DMS114 treated with DMSO at 0.1 percent for 48 hours (cell line): ENCODE measurements at regions not wholly inside any gene's neighbourhood (a gene's known extent, or its start where the extent isn't known, plus 50 kb on each side); places are given as distances from the start of the nearest gene placed in this dataset.
"Not testable (repeated sequence)": the region's sequence is repeated elsewhere in the genome, so short reads cannot be mapped to it uniquely, and the experiment has no call there.

Experiments used
- DNase-seq: peaks from one replicate; lab custom pipeline; 2025; ENCODE audit not compliant: unreplicated experiment; lab: John Stamatoyannopoulos, UW

GRCh38 chr1:191457889-191458288, 700.4 kb upstream of the RGS18 start:
- no peak for DNase-seq

GRCh38 chr1:191460234-191460633, 698.0 kb upstream of the RGS18 start:
- no peak for DNase-seq

- no peak for DNase-seq
Measured at GRCh38 chr1:191483988-191484387, 674.3 kb upstream of the RGS18 start.

- no peak for DNase-seq
Measured at GRCh38 chr1:191490303-191490702, 668.0 kb upstream of the RGS18 start.

GRCh38 chr1:191495040-191495439, 663.2 kb upstream of the RGS18 start:
- no peak for DNase-seq

GRCh38 chr1:191498318-191498717, 659.9 kb upstream of the RGS18 start:
- no peak for DNase-seq

GRCh38 chr1:191498825-191499224, 659.4 kb upstream of the RGS18 start:
- DNase-seq, result no peak

DNA sequence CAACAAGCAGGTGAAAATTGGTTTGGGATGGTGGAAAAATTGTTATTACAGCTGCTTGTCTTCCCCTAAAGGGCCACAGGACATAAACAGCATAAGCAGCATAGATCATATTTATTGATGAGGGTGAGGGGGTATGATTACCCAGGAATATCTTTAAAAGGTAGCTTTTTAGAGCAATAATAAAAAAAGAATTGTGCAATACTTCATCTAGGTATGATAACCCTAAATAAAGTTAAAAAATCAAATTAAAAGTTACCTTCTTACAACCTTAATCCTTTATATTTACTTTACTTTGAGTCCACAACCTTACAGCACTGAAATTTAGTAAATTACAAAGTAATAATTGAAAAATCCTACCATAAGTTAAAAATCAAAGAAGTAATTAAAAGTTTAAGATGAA, 653.3 kb upstream of the RGS18 start:
- DNase-seq, result no peak

DNA sequence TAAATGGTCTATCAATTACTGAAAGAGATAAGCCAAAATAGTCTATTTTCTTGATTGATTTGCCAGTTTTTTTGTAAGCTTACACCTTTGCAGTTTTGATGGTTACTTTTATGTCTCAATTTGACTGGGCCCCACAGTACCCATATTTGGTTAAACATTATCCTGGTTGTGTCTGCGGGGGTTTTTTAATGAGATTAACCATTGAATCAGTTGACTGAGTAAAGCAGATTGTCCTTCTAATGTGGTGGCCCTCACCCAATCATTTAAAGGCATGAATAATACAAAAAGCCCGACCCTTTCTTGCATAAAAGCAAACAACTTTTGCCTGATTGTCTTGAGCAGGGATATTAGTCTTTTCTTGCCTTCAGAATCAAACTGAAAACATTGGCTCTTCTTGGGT, 650.0 kb upstream of the RGS18 start:
- no peak for DNase-seq

DNA sequence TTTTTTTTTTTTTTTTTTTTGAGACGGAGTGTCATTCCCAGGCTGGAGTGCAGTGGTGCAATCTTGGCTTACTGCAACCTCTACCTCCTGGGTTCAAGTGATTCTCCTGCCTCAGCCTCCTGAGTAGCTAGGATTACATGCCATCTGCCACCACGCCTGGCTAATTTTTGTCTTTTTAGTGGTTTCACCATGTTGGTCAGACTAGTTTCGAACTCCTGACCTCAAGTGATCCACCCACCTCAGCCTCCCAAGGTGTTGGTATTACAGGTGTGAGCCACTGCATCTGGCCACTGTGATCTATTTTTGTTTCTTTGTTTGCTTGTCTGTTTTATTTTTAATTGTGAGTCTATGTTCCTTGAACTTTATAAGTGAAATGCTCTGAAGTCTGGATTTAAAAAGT, 646.8 kb upstream of the RGS18 start:
- not testable (repeated sequence) for DNase-seq

DNA sequence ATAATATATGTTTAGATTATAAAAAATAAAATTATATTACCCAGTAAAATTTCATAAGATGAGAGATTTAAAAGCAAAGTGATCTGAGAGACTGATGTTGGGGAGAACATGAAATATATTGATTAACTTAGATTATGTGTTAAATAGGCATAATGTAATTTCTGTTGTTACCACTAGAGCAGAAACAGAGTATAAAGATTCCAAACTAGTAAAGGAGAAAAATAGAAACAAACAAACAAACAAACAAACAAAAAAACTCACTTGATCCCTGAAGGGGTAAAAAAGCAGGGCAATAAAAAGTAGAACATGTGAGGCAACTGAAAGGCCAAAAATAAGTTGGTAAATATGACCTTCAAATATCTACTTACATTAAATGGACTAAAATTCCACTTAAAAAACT, 640.4 kb upstream of the RGS18 start:
- no peak for DNase-seq

GRCh38 chr1:191519519-191519918, 638.7 kb upstream of the RGS18 start:
- no peak for DNase-seq

GRCh38 chr1:191520345-191520744, 637.9 kb upstream of the RGS18 start:
- no peak for DNase-seq

GRCh38 chr1:191525944-191526343, 632.3 kb upstream of the RGS18 start:
- DNase-seq, result not testable (repeated sequence)

- DNase-seq, result no peak
Measured at GRCh38 chr1:191528275-191528674, 630.0 kb upstream of the RGS18 start.

DNA sequence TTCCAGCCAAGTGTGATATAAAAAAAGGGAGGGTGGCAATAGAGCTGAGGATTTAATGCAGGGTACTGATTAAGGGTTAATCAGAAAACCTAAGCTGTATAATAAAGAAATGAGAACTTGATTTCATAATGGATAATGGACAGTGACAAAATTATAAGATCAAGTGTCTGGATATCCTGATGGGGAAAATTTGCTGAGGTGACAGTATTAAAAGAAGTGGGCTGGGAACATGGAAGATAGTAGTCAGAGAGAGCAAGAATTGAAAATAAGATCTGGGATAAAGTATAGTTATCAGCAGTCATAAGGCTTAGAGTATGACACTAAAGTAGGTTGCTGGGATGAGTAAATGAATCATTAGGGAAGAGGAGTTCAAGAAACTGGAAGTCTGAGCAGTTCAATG, 627.3 kb upstream of the RGS18 start:
- DNase-seq, result no peak

- DNase-seq, result no peak
Measured at GRCh38 chr1:191533254-191533653, 625.0 kb upstream of the RGS18 start.

GRCh38 chr1:191536791-191537429, 621.4 kb upstream of the RGS18 start:
- no peak for DNase-seq

DNA sequence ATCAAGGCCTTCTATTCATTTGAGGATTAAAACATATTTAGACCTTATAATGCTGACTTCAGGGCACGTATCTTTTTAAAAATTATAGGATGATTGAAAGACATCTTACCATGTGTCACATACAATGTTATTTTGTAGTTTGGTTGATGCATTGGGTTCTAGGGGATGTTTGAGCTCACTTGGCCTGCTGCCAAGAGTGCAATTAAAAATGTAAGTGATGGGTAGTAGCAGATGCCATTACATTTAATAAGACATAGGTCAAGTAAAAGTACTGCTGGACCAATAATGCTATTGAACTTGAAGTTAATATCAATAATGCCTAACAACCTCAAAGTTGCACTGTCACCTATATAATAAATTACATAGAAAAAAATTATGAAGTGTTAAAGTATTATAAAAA, 616.5 kb upstream of the RGS18 start:
- no peak for DNase-seq

DNA sequence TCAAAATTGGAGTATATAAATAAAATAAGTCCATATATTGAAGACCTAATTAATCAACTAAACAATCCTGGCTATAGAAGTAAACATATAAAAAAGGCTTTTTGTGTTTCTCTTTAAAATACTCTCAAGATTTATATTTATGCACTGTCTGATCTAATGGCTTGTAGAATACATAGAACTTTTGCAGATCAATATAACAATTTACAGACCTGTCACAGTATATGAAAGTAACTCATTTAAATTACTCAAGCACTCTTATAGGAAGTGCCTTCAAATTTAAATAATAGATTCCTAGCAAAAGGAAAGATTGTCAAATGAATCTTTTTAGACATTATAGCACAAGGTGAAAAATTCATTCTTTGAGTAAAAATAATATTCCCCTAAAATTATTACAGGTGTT, 615.8 kb upstream of the RGS18 start:
- no peak for DNase-seq

DNA sequence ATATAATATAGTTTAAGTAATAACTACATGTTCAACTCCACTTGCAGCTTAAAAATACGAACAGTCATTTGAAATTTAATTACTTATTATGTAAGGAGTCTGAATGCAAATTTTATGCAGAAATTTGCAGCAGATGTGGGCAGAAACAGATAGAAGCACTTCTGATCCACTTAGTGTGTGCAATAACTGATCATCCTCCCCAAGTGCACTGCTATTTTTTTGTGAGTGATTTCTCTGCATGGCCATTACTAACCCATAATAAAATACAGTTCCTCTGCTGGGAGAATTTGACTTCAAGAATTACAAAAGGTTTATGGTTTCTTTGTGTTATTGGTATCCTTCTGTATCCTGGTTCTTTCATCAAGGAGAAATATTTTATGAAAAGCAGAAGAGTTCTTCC, 611.5 kb upstream of the RGS18 start:
- no peak for DNase-seq

DNA sequence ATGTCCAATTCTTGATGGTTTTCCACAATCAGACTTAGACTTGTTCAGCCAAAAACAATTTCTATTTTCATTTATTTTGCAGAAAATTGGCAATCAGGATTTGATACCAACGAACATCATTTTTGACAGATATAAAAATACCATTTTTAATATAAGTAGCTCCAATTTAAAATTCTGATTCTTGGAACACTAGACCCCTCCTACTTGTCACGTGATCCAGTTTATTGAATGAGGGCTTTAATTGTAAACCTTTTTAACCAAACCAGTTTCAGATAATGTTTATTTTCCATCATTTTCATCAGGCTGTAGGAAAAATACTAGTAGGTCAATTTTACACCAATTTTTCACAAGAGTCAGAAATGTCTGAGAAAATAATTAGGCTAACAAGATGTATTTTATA, 607.2 kb upstream of the RGS18 start:
- no peak for DNase-seq

DNA sequence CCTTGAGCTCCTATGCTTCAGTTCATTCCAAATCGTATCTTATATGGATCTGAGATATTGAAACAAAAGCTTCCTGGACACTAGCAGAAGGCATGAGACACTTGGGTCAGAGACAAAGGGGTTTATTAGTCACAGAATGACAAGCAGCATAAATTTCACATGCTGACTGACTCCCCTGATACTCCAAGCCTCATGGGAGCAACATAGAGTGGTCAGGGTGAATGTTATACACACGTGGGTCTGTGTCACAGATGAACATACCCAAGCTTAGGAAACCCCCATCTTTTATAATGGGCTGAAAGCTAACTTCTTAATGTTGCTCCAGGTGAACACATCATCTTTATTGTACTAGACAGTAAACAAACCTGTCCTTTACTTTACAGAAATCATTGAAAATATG, 599.9 kb upstream of the RGS18 start:
- no peak for DNase-seq

DNA sequence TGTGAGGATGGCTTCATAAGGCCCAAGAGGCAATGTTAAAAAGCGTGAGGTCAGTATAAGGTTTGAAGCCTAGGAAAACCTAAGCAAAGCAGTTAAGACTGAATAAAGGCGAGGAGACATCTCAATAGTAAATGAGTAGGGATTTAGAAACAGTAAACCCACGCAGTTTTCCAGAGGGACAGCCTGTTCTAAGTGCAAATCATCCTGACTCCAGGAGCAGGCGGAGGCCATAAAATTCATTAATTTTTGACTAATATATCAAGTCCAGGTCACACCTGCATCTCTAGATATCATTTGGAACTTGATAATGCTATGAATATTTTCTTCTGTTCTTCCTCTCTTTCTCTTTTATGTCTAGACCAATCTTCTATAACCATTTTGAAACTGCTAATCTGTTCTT, 597.0 kb upstream of the RGS18 start:
- no peak for DNase-seq
